NCI-H82 treated with DMSO at 0.1 percent for 48 hours (cell line): ENCODE measurements at regions not wholly inside any gene's neighbourhood (a gene's known extent, or its start where the extent isn't known, plus 50 kb on each side); places are given as distances from the start of the nearest gene placed in this dataset.
"Not testable (repeated sequence)": the region's sequence is repeated elsewhere in the genome, so short reads cannot be mapped to it uniquely, and the experiment has no call there.

ENCODE experiments used
- DNase-seq: peaks from one replicate; lab custom pipeline; 2025; ENCODE audit not compliant: unreplicated experiment; lab: John Stamatoyannopoulos, UW

DNA sequence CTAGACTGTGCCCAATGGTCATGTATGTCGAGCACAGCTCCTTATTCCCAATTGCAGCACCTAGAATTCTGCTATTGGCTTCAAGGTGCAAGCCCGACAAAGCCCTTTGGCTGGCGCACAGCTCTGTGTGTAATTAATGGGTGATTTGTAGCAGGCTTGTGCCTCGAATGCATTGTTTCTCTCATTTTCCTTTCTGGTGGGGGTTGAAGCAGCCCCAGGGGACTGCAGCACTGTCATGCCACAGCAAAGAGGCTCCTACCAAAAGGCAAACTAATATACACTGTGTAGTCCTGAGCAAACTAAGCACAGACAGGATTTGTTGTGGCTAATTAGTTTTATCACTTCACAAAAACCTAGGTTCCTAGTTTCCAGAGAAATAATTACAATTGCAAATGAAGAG is 898.7 kb downstream of the UQCRFS1 start:
- no peak for DNase-seq

GRCh38 chr19:28313633-28314032 is 899.3 kb downstream of the UQCRFS1 start:
- no peak for DNase-seq

DNA sequence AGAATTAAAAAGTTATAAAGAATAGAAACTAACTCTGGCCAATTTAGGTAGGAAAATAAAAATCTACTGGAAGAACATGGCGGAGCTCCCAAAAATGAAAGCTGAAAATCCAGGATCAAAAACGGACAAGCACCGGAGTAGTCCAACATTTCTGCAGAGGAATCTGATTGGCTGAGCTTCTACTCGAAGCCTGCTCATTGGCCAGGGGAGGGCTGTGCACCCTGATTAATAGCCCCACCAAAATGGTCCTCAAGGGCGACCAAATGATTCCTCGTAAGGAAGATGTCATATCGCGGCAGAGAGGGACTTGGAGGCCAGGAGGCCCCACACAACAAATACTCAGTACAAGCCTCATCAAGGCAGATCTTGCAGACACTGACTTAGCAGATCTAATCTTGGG is 900.7 kb downstream of the UQCRFS1 start:
- no peak for DNase-seq

DNA sequence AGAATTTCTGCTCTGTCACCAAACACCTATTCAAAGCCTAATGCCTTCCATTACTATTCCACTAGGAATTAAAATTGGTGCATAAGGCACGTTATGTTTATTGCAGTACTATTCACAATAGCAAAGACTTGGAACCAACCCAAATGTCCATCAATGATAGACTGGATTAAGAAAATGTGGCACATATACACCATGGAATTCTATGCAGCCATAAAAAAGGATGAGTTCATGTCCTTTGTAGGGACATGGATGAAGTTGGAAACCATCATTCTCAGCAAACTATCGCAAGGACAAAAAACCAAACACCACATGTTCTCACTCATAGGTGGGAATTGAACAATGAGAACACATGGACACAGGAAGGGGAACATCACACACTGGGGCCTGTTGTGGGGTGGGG is 902.1 kb downstream of the UQCRFS1 start:
- DNase-seq = not testable (repeated sequence)

DNA sequence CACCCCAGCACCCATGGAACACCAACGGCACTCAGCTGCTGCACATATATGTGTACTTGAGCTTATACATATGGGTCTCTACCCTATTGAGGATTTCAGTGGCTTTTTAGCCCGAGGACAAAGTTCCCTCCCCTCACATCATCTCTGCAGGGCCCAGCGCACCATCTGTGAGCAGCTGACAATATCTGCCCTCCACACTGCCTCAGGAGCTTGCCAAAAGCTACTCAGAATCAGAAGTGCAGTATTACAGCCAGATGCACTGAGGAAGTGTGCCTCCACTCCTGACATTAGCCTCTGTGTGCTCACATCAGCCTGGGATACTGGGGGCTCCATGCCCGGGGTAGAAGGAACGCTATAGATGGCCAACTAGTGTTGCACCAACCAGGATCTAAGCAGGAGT is 903.9 kb downstream of the UQCRFS1 start:
- DNase-seq = no peak

DNA sequence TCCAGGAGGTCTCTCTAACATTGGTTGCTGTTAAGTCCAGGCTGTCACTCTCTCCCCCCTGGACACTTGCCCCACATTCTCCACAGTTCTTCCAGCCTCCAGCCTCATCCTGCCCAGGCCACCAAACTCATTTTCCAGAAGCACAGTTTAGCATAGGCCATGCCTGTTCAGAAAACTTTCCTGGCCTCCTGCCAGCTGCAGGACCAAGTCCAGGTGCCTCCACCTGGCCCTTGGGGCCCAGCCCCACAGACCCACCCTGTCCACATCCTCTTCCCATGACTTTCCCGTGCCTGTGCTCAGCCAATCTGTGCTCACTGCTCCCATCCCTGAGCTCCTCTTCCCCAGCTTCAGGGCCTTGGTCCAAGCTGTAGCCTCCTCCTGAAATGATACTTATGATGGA is 905.0 kb downstream of the UQCRFS1 start:
- no peak for DNase-seq

- DNase-seq = no peak
Observed at GRCh38 chr19:28307487-28307886, 905.5 kb downstream of the UQCRFS1 start.

DNA sequence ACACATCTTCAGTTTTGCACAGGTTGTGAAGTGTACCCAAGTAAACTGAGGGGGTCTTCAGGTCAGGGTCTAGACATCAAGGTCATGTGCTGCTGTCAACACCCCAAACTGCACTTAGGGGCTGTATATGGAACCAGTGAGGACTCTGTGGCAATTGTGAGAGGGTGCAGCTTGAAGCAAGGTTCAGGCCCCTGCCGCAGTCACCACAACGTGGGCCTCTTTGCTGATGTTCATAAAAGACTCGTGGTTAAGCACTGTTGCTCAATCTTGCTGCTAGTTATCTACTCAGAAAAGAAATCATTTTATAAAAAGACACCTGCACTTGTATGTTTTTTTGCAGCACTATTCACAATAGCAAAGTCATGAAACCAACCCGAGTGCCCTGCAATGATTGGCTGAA is 907.4 kb downstream of the UQCRFS1 start:
- DNase-seq = no peak

- no peak for DNase-seq
Observed at GRCh38 chr19:28303502-28303901, 909.4 kb downstream of the UQCRFS1 start.

DNA sequence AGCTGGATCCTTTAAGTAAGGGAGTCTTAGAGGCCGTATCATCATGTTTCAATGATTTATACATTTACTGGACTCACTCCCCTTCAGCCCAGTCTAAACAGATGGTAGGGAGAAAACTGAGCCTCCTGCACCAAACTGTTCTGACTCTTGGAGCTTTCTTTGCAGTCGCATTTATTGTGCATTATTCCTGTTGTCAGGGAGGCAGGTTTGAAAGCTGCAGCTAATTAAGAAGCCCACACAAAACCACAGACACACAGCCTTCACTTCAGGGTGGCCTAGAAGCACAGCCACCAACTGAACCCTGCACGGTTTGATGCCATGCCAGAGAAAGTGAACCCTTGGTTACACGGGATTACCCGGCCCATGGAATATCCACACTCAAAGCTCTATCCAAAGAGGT is 911.0 kb downstream of the UQCRFS1 start:
- no peak for DNase-seq

GRCh38 chr19:28301463-28301862 is 911.5 kb downstream of the UQCRFS1 start:
- DNase-seq = no peak

- DNase-seq = no peak
Observed at GRCh38 chr19:28299649-28300048, 913.3 kb downstream of the UQCRFS1 start.

GRCh38 chr19:28297586-28298157 is 915.3 kb downstream of the UQCRFS1 start:
- DNase-seq = no peak

DNA sequence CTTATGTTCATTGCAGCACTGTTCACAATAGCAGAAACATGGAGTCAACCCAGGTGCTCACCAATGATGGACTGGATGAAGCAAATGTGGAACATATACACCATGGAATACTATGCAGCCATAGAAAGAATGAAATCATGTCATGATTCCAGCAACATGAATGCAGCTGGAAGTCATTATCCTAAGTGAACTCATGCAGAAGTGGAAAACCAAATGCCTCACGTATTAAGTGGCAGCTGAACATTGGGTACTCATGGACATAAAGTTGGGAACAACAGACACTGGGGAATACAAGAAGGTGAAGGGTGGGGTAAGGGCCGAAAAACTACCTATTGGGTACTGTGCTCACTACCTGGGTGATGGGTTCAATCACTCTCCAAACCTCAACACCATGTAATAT is 915.9 kb downstream of the UQCRFS1 start:
- no peak for DNase-seq

- no peak for DNase-seq
Observed at GRCh38 chr19:28296506-28296905, 916.4 kb downstream of the UQCRFS1 start.

GRCh38 chr19:28294975-28295374 is 918.0 kb downstream of the UQCRFS1 start:
- DNase-seq = not testable (repeated sequence)

DNA sequence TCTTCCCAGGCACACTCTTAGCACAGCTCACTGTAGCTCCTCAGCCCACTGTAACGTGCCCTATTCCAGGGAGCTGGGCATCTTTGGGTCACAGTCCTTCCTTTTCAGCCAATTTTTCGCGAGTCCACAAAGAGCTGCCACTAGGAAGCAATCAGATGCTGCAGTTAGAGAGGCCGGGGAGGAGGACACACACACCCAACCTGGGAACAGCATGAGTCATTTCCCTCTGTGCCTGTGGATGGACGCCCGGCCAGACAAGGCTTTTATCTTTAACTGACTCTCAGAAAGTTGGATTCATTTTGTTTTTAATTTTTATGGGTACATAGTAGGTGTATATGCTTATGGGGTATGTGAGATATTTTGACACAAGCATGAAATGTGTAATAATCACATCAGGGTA is 918.6 kb downstream of the UQCRFS1 start:
- DNase-seq = no peak

DNA sequence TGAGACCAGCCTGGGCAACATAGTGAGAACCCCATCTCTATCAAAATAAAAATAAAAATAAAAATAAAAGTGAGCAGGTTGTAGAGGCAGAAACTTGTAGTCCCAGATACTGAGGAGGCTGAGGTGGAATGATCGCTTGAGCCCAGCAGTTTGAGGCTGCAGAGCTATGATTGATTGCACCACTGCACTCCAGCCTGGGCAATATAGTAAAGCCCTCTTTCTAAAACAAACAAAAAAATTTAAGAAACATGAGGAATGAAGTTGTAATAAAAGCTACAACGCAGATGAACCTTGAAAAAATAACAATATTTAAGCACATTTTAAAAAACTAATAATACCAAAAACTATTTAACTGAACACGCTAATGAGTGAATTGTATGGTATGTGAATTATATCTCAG is 919.3 kb downstream of the UQCRFS1 start:
- DNase-seq = no peak

DNA sequence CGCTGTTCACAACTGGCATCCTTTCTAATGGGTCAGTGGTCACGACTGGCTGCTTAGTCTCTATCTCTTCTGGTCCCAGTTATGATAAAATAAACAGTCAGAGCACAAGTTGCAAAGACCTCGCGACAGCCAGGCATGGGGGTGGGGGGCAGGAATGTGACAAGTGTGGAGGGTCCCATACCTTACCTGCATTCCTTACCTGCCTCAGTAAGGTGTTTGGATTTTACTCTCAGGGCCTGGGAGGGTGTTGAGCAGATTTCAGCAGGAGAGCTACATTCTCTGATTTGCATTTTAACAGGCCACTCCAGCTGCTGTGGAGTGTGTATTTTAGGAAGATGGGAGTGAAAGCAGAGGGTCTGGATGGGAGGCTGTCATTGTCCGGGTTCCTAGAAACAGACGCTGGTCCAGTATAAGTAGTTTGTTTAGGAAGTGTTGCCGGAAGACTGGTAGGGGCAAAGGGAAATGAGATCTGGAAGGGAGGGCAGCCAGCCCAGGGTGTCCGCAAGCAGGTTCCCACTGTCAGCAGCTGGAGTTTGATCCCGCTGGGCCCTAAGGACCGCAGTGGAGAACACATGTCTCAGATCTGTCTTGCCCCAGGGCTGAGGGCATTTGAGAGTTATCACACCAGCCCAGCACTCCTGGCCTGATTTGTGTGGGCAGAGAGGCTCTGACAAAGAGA is 920.0 kb downstream of the UQCRFS1 start:
- DNase-seq = no peak

- DNase-seq = no peak
Observed at GRCh38 chr19:28291874-28292273, 921.1 kb downstream of the UQCRFS1 start.

GRCh38 chr19:28290963-28291657 is 921.8 kb downstream of the UQCRFS1 start:
- DNase-seq = no peak

GRCh38 chr19:28289295-28290063 is 923.5 kb downstream of the UQCRFS1 start:
- peak; percentile 10 for DNase-seq
